GM12878 (cell line): ENCODE measurements at regions not wholly inside any gene's neighbourhood (a gene's known extent, or its start where the extent isn't known, plus 50 kb on each side); places are given as distances from the start of the nearest gene placed in this dataset.

ENCODE experiments used
- ATAC-seq: fragments of 200-7000 bp; cut with Tn5 transposase; 3 replicates; pipeline ENCODE4 v1.9.1; 2020; ENCODE audit warnings: mild to moderate bottlenecking, moderate library complexity
- BruUV-seq: library from RNA; stranded (reverse); fragments of 400-500 nt; replicated peaks from 2 replicates; lab custom pipeline; 2021; lab: Mats Ljungman, UMichigan
- CTCF ChIA-PET: fragments of 300-600 bp; sonication (Branson Sonifier 250); formaldehyde crosslinking; extraction: SDS; loops from one replicate; lab custom pipeline; 2021; ENCODE audit warnings: inconsistent platforms; lab: Yijun Ruan, JAX
- POLR2A ChIA-PET: fragments of 350-600 bp; formaldehyde crosslinking; extraction: SDS; loops from one replicate; lab custom pipeline; 2021; ENCODE audit warnings: inconsistent platforms; lab: Charles Lee
- RAD21 ChIA-PET: fragments of 300-600 bp; sonication (Branson Sonifier 250); formaldehyde crosslinking; loops from one replicate; lab custom pipeline; 2023; ENCODE audit warnings: antibody characterized with exemption; ENCODE audit not compliant: unreplicated experiment; lab: Charles Lee
- SMC1A ChIA-PET: fragments of 300-600 bp; sonication (Branson Sonifier 250); formaldehyde crosslinking; loops from one replicate; lab custom pipeline; 2023; ENCODE audit not compliant: unreplicated experiment, uncharacterized antibody; lab: Charles Lee
- DNase-seq: peaks from one replicate; pipeline ENCODE4 v3.0.0-alpha.2; 2011; ENCODE audit warnings: low read depth, low spot score
- FAIRE-seq: peaks from 3 replicates; lab custom pipeline; 2011; peaks lifted over from hg19 to GRCh38; lab: Jason Lieb, UNC
- H2AFZ ChIP-seq: 2 replicates; pipeline ENCODE4 v1.6.0; 2011; ENCODE audit warnings: low read depth, low read length, control low read depth; ENCODE audit not compliant: control insufficient read depth
- H3K27ac ChIP-seq: 2 replicates; pipeline ENCODE4 v1.5.1; 2011; ENCODE audit warnings: control low read depth; ENCODE audit not compliant: control insufficient read depth, insufficient read depth
- H3K27me3 ChIP-seq, 2 experiments: replicated peaks in 1 of 2; 2 replicates each; pipeline versions ENCODE4 v1.6.0 to v1.6.1; 2011; ENCODE audit warnings: low read length in 1 of 2; ENCODE audit not compliant: control insufficient read depth in 2 of 2, insufficient read depth in 2 of 2
- H3K36me3 ChIP-seq, 2 experiments: 2 replicates each; pipeline ENCODE4 v1.5.1; 2011; ENCODE audit warnings: low read length in 1 of 2; ENCODE audit not compliant: control insufficient read depth in 2 of 2, insufficient read depth in 2 of 2
- H3K4me1 ChIP-seq: 2 replicates; pipeline ENCODE4 v1.6.1; 2011; ENCODE audit warnings: mild to moderate bottlenecking, low read length, moderate library complexity, mixed read lengths; ENCODE audit not compliant: control insufficient read depth, insufficient read depth
- H3K4me2 ChIP-seq: 2 replicates; pipeline ENCODE4 v1.6.0; 2011; ENCODE audit warnings: control low read depth; ENCODE audit not compliant: control insufficient read depth, insufficient read depth
- H3K4me3 ChIP-seq: fragments of 200-600 bp; sonication (generic); 2 replicates; pipeline ENCODE4 v1.5.1; 2016
- H3K79me2 ChIP-seq: 2 replicates; pipeline ENCODE4 v1.6.0; 2011; ENCODE audit warnings: low read length; ENCODE audit not compliant: control insufficient read depth, insufficient read depth
- H3K9ac ChIP-seq: 2 replicates; pipeline ENCODE4 v1.8.0; 2011; ENCODE audit warnings: low read length, control low read depth, mixed read lengths; ENCODE audit not compliant: control insufficient read depth, insufficient read depth
- H3K9me3 ChIP-seq: replicated peaks from 3 replicates; pipeline ENCODE4 v1.5.1; 2011; ENCODE audit warnings: mild to moderate bottlenecking, low read length; ENCODE audit not compliant: control insufficient read depth, insufficient read depth
- H4K20me1 ChIP-seq: 2 replicates; pipeline ENCODE4 v1.6.0; 2011; ENCODE audit not compliant: control insufficient read depth, insufficient read depth
- ATF2 ChIP-seq: IDR thresholded peaks from 2 replicates; pipeline ENCODE4 v1.6.1; 2012; ENCODE audit warnings: low read length, inconsistent platforms
- BRCA1 ChIP-seq: IDR thresholded peaks from 2 replicates; pipeline ENCODE4 v1.6.1; 2011; ENCODE audit warnings: low read depth, low read length, improper control_type of control experiment
- CUX1 ChIP-seq: IDR thresholded peaks from 2 replicates; pipeline ENCODE4 v1.6.1; 2012; ENCODE audit warnings: improper control_type of control experiment, low read depth, low read length; ENCODE audit not compliant: insufficient replicate concordance
- ETV6 ChIP-seq, 2 experiments: fragments of 450-650 bp in 1 of 2; IDR thresholded peaks in 1 of 2; conservative IDR thresholded peaks in 1 of 2; 2 replicates each; pipeline ENCODE4 v1.6.1; 2014; ENCODE audit warnings: antibody characterized with exemption in 1 of 2, borderline replicate concordance in 1 of 2, low read depth in 1 of 2, mild to moderate bottlenecking in 1 of 2, moderate library complexity in 1 of 2
- FOXM1 ChIP-seq: IDR thresholded peaks from 2 replicates; pipeline ENCODE4 v1.6.1; 2012; ENCODE audit warnings: low read depth, mild to moderate bottlenecking, inconsistent platforms, low read length, moderate library complexity
- NFYA ChIP-seq: IDR thresholded peaks from 2 replicates; pipeline ENCODE4 v1.6.1; 2011; ENCODE audit warnings: low read depth, mild to moderate bottlenecking, low read length, improper control_type of control experiment, borderline replicate concordance
- NR2C1 ChIP-seq: fragments of 450-650 bp; IDR thresholded peaks from 2 replicates; pipeline ENCODE4 v1.6.1; 2017; ENCODE audit warnings: antibody characterized with exemption, mild to moderate bottlenecking, moderate library complexity
- NR2C2 ChIP-seq: IDR thresholded peaks from 2 replicates; pipeline ENCODE4 v1.6.1; 2011; ENCODE audit warnings: borderline replicate concordance, low read depth; ENCODE audit not compliant: control insufficient read depth, insufficient read length
- PAX8 ChIP-seq: fragments of 450-650 bp; IDR thresholded peaks from 2 replicates; pipeline ENCODE4 v1.6.1; 2017; ENCODE audit warnings: mild to moderate bottlenecking, moderate library complexity
- RAD51 ChIP-seq: fragments of 450-650 bp; IDR thresholded peaks from 2 replicates; pipeline ENCODE4 v1.6.1; 2016; ENCODE audit warnings: moderate library complexity, mild to moderate bottlenecking, inconsistent platforms
- REST ChIP-seq: IDR thresholded peaks from 2 replicates; pipeline ENCODE4 v1.6.1; 2012; ENCODE audit warnings: mild to moderate bottlenecking, low read depth, low read length
- SIN3A ChIP-seq: IDR thresholded peaks from 2 replicates; pipeline ENCODE4 v1.6.1; 2012; ENCODE audit warnings: low read depth, low read length, improper control_type of control experiment
- YBX1 ChIP-seq: fragments of 450-650 bp; IDR thresholded peaks from 2 replicates; pipeline ENCODE4 v1.6.1; 2016; ENCODE audit warnings: antibody characterized with exemption
- ZNF207 ChIP-seq: fragments of 450-650 bp; IDR thresholded peaks from 2 replicates; pipeline ENCODE4 v1.6.1; 2014; ENCODE audit warnings: antibody characterized with exemption, mild to moderate bottlenecking, borderline replicate concordance
- WGBS: methylation state at CpG from one replicate; pipeline ENCODE4 v1.1.6; 2016; ENCODE audit warnings: low lambda C conversion rate; ENCODE audit not compliant: insufficient replicate concordance, insufficient coverage; ENCODE audit errors: missing lambda C conversion rate; 5-methylcytosine and 5-hydroxymethylcytosine counted together
- in situ Hi-C: fragments of 300-500 bp; cut with MboI; formaldehyde crosslinking; loops from 9 replicates; pipeline ENCODE4 v1.14.3; 2018; ENCODE audit warnings: mixed read lengths
- intact Hi-C: fragments of 100-400 bp; cut with micrococcal nuclease; formaldehyde crosslinking; loops from one replicate; pipeline ENCODE4 v1.14.2; 2022; ENCODE audit not compliant: unreplicated experiment

- WGBS, result 53% methylated on average over 3 of the region's 3 CpGs
- DNase-seq, result no peak
- H3K9ac ChIP-seq, result no peak overlapping the region
- FAIRE-seq, result no peak
- no peak overlapping the region for H2AFZ ChIP-seq
- H3K4me3 ChIP-seq, result no peak overlapping the region
- in situ Hi-C loops (no loop called here), intact Hi-C loops (no loop called here)
- no TSS peak for BruUV-seq
- ChIA-PET SMC1A (no interaction called here), POLR2A (no interaction called here), CTCF (interaction anchor here (1.1 kb wide), 1 partner anchor 35 kb away, joined by 3 read pairs; no protein-coding TSS in a partner anchor), RAD21 (no interaction called here)
- no peaks in the 10 kb centered on the region for H4K20me1 ChIP-seq
- H3K36me3 ChIP-seq, result no peaks in the 10 kb centered on the region
- no peak overlapping the region for H3K4me2 ChIP-seq
- H3K27ac ChIP-seq, result no peak overlapping the region
- no peaks in the 10 kb centered on the region for H3K79me2 ChIP-seq
- no peak for ATAC-seq
- H3K9me3 ChIP-seq, result no peaks in the 10 kb centered on the region; the same call in 2 of the 3 replicates
- no peaks in the 10 kb centered on the region for H3K4me1 ChIP-seq
- H3K27me3 ChIP-seq, result no peaks in the 10 kb centered on the region
- TF ChIP-seq CUX1 (no peak), NR2C1 (no peak), ATF2 (no peak), NR2C2 (no peak), REST (no peak), SIN3A (no peak), ETV6 (conservative IDR thresholded peaks at IDR 0.05 in 1 of 2, IDR thresholded peaks at IDR 0.05 in 1 of 2; ENCODE audit: borderline replicate concordance in 1 of 2, low read depth in 1 of 2) (no peak), YBX1 (no peak), FOXM1 (no peak), ZNF207 (no peak), NFYA (no peak), PAX8 (no peak), RAD51 (no peak), BRCA1 (no peak)
These were observed 168.9 kb upstream of the RAB6C start for GRCh38 chr2:129810521-129810920.
